IPS-20b (cell line): ENCODE measurements at regions not wholly inside any gene's neighbourhood (a gene's known extent, or its start where the extent isn't known, plus 50 kb on each side); places are given as distances from the start of the nearest gene placed in this dataset.
"Not testable (repeated sequence)": the region's sequence is repeated elsewhere in the genome, so short reads cannot be mapped to it uniquely, and the experiment has no call there.

Experiments used
- H3K27ac ChIP-seq: one replicate; pipeline ENCODE4 v1.5.1; 2013; ENCODE audit warnings: low read length
- H3K27me3 ChIP-seq: 2 replicates; pipeline ENCODE4 v1.6.1; 2013; ENCODE audit warnings: mild to moderate bottlenecking, low read length, inconsistent platforms; ENCODE audit not compliant: insufficient read depth
- H3K36me3 ChIP-seq: 2 replicates; pipeline ENCODE4 v1.6.1; 2013; ENCODE audit warnings: low read depth, mild to moderate bottlenecking, inconsistent platforms, low read length, moderate library complexity; ENCODE audit not compliant: insufficient read depth
- H3K4me1 ChIP-seq: 2 replicates; pipeline ENCODE4 v1.6.1; 2013; ENCODE audit warnings: mild to moderate bottlenecking, control low read depth, inconsistent platforms, low read length, moderate library complexity; ENCODE audit not compliant: insufficient read depth
- H3K4me3 ChIP-seq: 2 replicates; pipeline ENCODE4 v1.5.1; 2013; ENCODE audit warnings: mild to moderate bottlenecking, low read length, inconsistent platforms
- H3K9ac ChIP-seq: 2 replicates; pipeline ENCODE4 v1.6.1; 2013; ENCODE audit warnings: low read depth, mild to moderate bottlenecking, inconsistent platforms, low read length, moderate library complexity
- H3K9me3 ChIP-seq: 2 replicates; pipeline ENCODE4 v1.6.1; 2013; ENCODE audit warnings: mild to moderate bottlenecking, low read depth, low read length, inconsistent platforms; ENCODE audit not compliant: insufficient read depth

GRCh38 chr19:34050430-34050829, 121.9 kb upstream of the LSM14A start:
- H3K4me1 ChIP-seq, H3K9ac ChIP-seq, H3K27ac ChIP-seq, H3K4me3 ChIP-seq, H3K27me3 ChIP-seq, H3K9me3 ChIP-seq, H3K36me3 ChIP-seq: not testable (repeated sequence)

GRCh38 chr19:34051255-34051654, 121.0 kb upstream of the LSM14A start:
- H3K9me3 ChIP-seq = no peaks in the 10 kb centered on the region
- H3K4me3 ChIP-seq = no peak overlapping the region
- H3K4me1 ChIP-seq = no peaks in the 10 kb centered on the region
- H3K9ac ChIP-seq = no peak overlapping the region
- no peaks in the 10 kb centered on the region for H3K36me3 ChIP-seq
- no peak overlapping the region for H3K27ac ChIP-seq
- no peaks in the 10 kb centered on the region for H3K27me3 ChIP-seq

GRCh38 chr19:34057155-34057554, 115.1 kb upstream of the LSM14A start:
- Histone ChIP-seq H3K4me1 (no peaks in the 10 kb centered on the region), H3K9me3 (no peaks in the 10 kb centered on the region), H3K27ac (no peak overlapping the region), H3K4me3 (no peak overlapping the region), H3K27me3 (no peaks in the 10 kb centered on the region), H3K36me3 (no peaks in the 10 kb centered on the region), H3K9ac (no peak overlapping the region)

GRCh38 chr19:34066007-34066643, 106.2 kb upstream of the LSM14A start:
- H3K27ac ChIP-seq = no peak overlapping the region

GRCh38 chr19:34067861-34068271, 104.4 kb upstream of the LSM14A start:
- H3K36me3 ChIP-seq = no peaks in the 10 kb centered on the region
- H3K4me3 ChIP-seq = no peak overlapping the region
- no peaks in the 10 kb centered on the region for H3K9me3 ChIP-seq
- H3K4me1 ChIP-seq = no peaks in the 10 kb centered on the region
- no peak overlapping the region for H3K9ac ChIP-seq
- H3K27me3 ChIP-seq = no peaks in the 10 kb centered on the region
- H3K27ac ChIP-seq = no peak overlapping the region

More at GRCh38 chr19:34066007-34066643, 106.2 kb upstream of the LSM14A start:
- Histone ChIP-seq H3K9me3 (no peaks in the 10 kb centered on the region), H3K4me1 (no peaks in the 10 kb centered on the region), H3K4me3 (peak overlapping the region; percentile 60; the same call in 1 of the 2 replicates), H3K27me3 (no peaks in the 10 kb centered on the region), H3K36me3 (no peaks in the 10 kb centered on the region), H3K9ac (no peak overlapping the region)

- H3K27me3 ChIP-seq = no peaks in the 10 kb centered on the region
- peaks cover 6% of the 10 kb centered on the region for H3K9me3 ChIP-seq
- no peaks in the 10 kb centered on the region for H3K36me3 ChIP-seq
- H3K27ac ChIP-seq = no peak overlapping the region
- no peak overlapping the region for H3K9ac ChIP-seq
- no peak overlapping the region for H3K4me3 ChIP-seq
- no peaks in the 10 kb centered on the region for H3K4me1 ChIP-seq
These were observed 96.6 kb upstream of the LSM14A start for GRCh38 chr19:34075661-34076091.

GRCh38 chr19:34082289-34083077, 89.8 kb upstream of the LSM14A start:
- H3K36me3 ChIP-seq = no peaks in the 10 kb centered on the region
- H3K9ac ChIP-seq = peak overlapping the region; percentile 3; the same call in 1 of the 2 replicates
- H3K9me3 ChIP-seq = peaks cover 3% of the 10 kb centered on the region; the same call in 1 of the 2 replicates
- H3K4me1 ChIP-seq = peaks cover 28% of the 10 kb centered on the region
- H3K27ac ChIP-seq = no peak overlapping the region
- peak overlapping the region; percentile 21; the same call in 1 of the 2 replicates for H3K4me3 ChIP-seq
- no peaks in the 10 kb centered on the region for H3K27me3 ChIP-seq

- Histone ChIP-seq H3K36me3 (no peaks in the 10 kb centered on the region), H3K27ac (no peak overlapping the region), H3K9ac (no peak overlapping the region), H3K9me3 (no peaks in the 10 kb centered on the region; the same call in 1 of the 2 replicates), H3K27me3 (no peaks in the 10 kb centered on the region), H3K4me1 (peaks cover 28% of the 10 kb centered on the region), H3K4me3 (peak overlapping the region; percentile 2; the same call in 1 of the 2 replicates)
These were observed 87.7 kb upstream of the LSM14A start for GRCh38 chr19:34084396-34085145.

GRCh38 chr19:34085336-34085735, 87.0 kb upstream of the LSM14A start:
- H3K27me3 ChIP-seq = no peaks in the 10 kb centered on the region
- no peaks in the 10 kb centered on the region; the same call in 1 of the 2 replicates for H3K9me3 ChIP-seq
- H3K9ac ChIP-seq = no peak overlapping the region
- peak overlapping the region; percentile 2; the same call in 1 of the 2 replicates for H3K4me3 ChIP-seq
- H3K4me1 ChIP-seq = peaks cover 28% of the 10 kb centered on the region
- H3K36me3 ChIP-seq = no peaks in the 10 kb centered on the region
- no peak overlapping the region for H3K27ac ChIP-seq

- Histone ChIP-seq H3K27ac (no peak overlapping the region), H3K9me3 (no peaks in the 10 kb centered on the region; the same call in 1 of the 2 replicates), H3K4me3 (no peak overlapping the region), H3K4me1 (peaks cover 13% of the 10 kb centered on the region), H3K9ac (no peak overlapping the region), H3K27me3 (no peaks in the 10 kb centered on the region), H3K36me3 (no peaks in the 10 kb centered on the region)
These were observed 84.0 kb upstream of the LSM14A start for GRCh38 chr19:34088292-34088691.

- Histone ChIP-seq H3K4me3 (no peak overlapping the region), H3K9ac (no peak overlapping the region), H3K27ac (no peak overlapping the region), H3K36me3 (no peaks in the 10 kb centered on the region), H3K9me3 (no peaks in the 10 kb centered on the region; the same call in 1 of the 2 replicates), H3K4me1 (peaks cover 10% of the 10 kb centered on the region), H3K27me3 (no peaks in the 10 kb centered on the region)
These were observed 82.7 kb upstream of the LSM14A start for GRCh38 chr19:34089566-34089965.
